ENCODE measurements at regions not wholly inside any gene's neighbourhood (a gene's known extent, or its start where the extent isn't known, plus 50 kb on each side); places are given as distances from the start of the nearest gene placed in this dataset.

GRCh38 chr7:28900311-28900710 lies 57.8 kb downstream of the TRIL start:
- DNase-seq (ENCODE audit: low read depth): no peak

- no peak for DNase-seq (ENCODE audit: low read depth)
Observed at GRCh38 chr7:28893888-28894287, 64.2 kb downstream of the TRIL start.

- DNase-seq (ENCODE audit: low read depth): peak; percentile 83
Observed at GRCh38 chr7:28891876-28892234, 66.3 kb downstream of the TRIL start.

GRCh38 chr7:28891192-28891875 lies 66.8 kb downstream of the TRIL start:
- peak; percentile 80 for DNase-seq (ENCODE audit: low read depth)

- DNase-seq (ENCODE audit: low read depth): peak; percentile 33
Observed at GRCh38 chr7:28890137-28890536, 68.0 kb downstream of the TRIL start.

- no peak for DNase-seq (ENCODE audit: low read depth)
Observed at GRCh38 chr7:28889290-28889689, 68.8 kb downstream of the TRIL start.

- no peak for DNase-seq (ENCODE audit: low read depth)
Observed at GRCh38 chr7:28885771-28886170, 72.4 kb downstream of the TRIL start.

- DNase-seq (ENCODE audit: low read depth): no peak
Observed at GRCh38 chr7:28882869-28883470, 75.2 kb downstream of the TRIL start.

- no peak for DNase-seq (ENCODE audit: low read depth)
Observed at GRCh38 chr7:28879105-28879504, 79.0 kb downstream of the TRIL start.

- no peak for DNase-seq (ENCODE audit: low read depth)
Observed at GRCh38 chr7:28878481-28878880, 79.6 kb downstream of the TRIL start.

All from renal cortical epithelial cell (primary cell).